Mesenchymal stem cell (in vitro differentiated cells and primary cell): ENCODE measurements at regions not wholly inside any gene's neighbourhood (a gene's known extent, or its start where the extent isn't known, plus 50 kb on each side); places are given as distances from the start of the nearest gene placed in this dataset.

Experiments used
- DNase-seq: peaks from one replicate; pipeline ENCODE4 v3.0.0-alpha.2; 2013
- H2AFZ ChIP-seq: one replicate; pipeline ENCODE4 v1.6.1; 2013; ENCODE audit warnings: low read depth, mild to moderate bottlenecking, control low read depth, inconsistent platforms, low read length, moderate library complexity
- H2AK5ac ChIP-seq: 2 replicates; pipeline ENCODE4 v1.6.1; 2013; ENCODE audit warnings: low read length, moderate library complexity, mild to moderate bottlenecking, inconsistent platforms; ENCODE audit not compliant: severe bottlenecking
- H2BK120ac ChIP-seq: one replicate; pipeline ENCODE4 v1.6.1; 2013; ENCODE audit warnings: low read depth, mild to moderate bottlenecking, inconsistent platforms, low read length, moderate library complexity
- H2BK12ac ChIP-seq, 2 experiments: one replicate each; pipeline ENCODE4 v1.6.1; 2013; ENCODE audit warnings: inconsistent platforms in 2 of 2, low read length in 2 of 2, mild to moderate bottlenecking in 2 of 2, moderate library complexity in 2 of 2, control low read depth in 1 of 2
- H2BK15ac ChIP-seq: one replicate; pipeline ENCODE4 v1.6.1; 2013; ENCODE audit warnings: mild to moderate bottlenecking, low read depth, inconsistent platforms; ENCODE audit not compliant: poor library complexity, severe bottlenecking
- H2BK5ac ChIP-seq: 2 replicates; pipeline ENCODE4 v1.6.1; 2013; ENCODE audit warnings: low read depth, mild to moderate bottlenecking, low read length, control low read depth, inconsistent platforms; ENCODE audit not compliant: poor library complexity, severe bottlenecking
- H3K14ac ChIP-seq, 2 experiments: one replicate each; pipeline ENCODE4 v1.6.1; 2013; ENCODE audit warnings: inconsistent platforms in 2 of 2, low read length in 2 of 2, control low read depth in 1 of 2, mild to moderate bottlenecking in 1 of 2, moderate library complexity in 1 of 2
- H3K18ac ChIP-seq, 2 experiments: one replicate each; pipeline ENCODE4 v1.6.1; 2013; ENCODE audit warnings: inconsistent platforms in 2 of 2, low read length in 2 of 2, control low read depth in 1 of 2, low read depth in 1 of 2, mild to moderate bottlenecking in 1 of 2
- H3K23ac ChIP-seq, 2 experiments: one replicate each; pipeline ENCODE4 v1.6.1; 2013; ENCODE audit warnings: inconsistent platforms in 2 of 2, low read length in 2 of 2, mild to moderate bottlenecking in 2 of 2, moderate library complexity in 2 of 2, control low read depth in 1 of 2
- H3K27ac ChIP-seq: 2 replicates; pipeline ENCODE4 v1.5.1; 2013; ENCODE audit warnings: mild to moderate bottlenecking, moderate library complexity, low read length, control low read depth, inconsistent platforms; ENCODE audit not compliant: poor library complexity, severe bottlenecking
- H3K27me3 ChIP-seq, 2 experiments: 2 replicates each; pipeline versions ENCODE4 v1.6.1 to v1.7.0; 2013; ENCODE audit warnings: low read length in 2 of 2, mild to moderate bottlenecking in 2 of 2, moderate library complexity in 2 of 2, control low read depth in 1 of 2, inconsistent platforms in 1 of 2; ENCODE audit not compliant: control insufficient read depth in 1 of 2, insufficient read depth in 1 of 2
- H3K36me3 ChIP-seq, 2 experiments: 2 replicates each; pipeline versions ENCODE4 v1.6.1 to v1.7.0; 2013; ENCODE audit warnings: low read length in 2 of 2, control low read depth in 1 of 2, inconsistent platforms in 1 of 2, low read depth in 1 of 2, mild to moderate bottlenecking in 1 of 2; ENCODE audit not compliant: insufficient read depth in 2 of 2, control insufficient read depth in 1 of 2
- H3K4ac ChIP-seq, 2 experiments: one replicate each; pipeline ENCODE4 v1.6.1; 2013; ENCODE audit warnings: inconsistent platforms in 2 of 2, low read length in 2 of 2, mild to moderate bottlenecking in 2 of 2, moderate library complexity in 2 of 2, control low read depth in 1 of 2, low read depth in 1 of 2
- H3K4me1 ChIP-seq: 2 replicates; pipeline ENCODE4 v1.6.1; 2013; ENCODE audit warnings: low read depth, low read length, control low read depth; ENCODE audit not compliant: control insufficient read depth, insufficient read depth
- H3K4me2 ChIP-seq: 2 replicates; pipeline ENCODE4 v1.6.1; 2013; ENCODE audit warnings: low read length, mild to moderate bottlenecking, inconsistent platforms; ENCODE audit not compliant: poor library complexity, severe bottlenecking
- H3K4me3 ChIP-seq, 2 experiments: 2 replicates each; pipeline versions ENCODE4 v1.5.1 to v1.7.0; 2013; ENCODE audit warnings: low read length in 2 of 2, mild to moderate bottlenecking in 2 of 2, control low read depth in 1 of 2, low read depth in 1 of 2; ENCODE audit not compliant: insufficient read depth in 1 of 2
- H3K79me1 ChIP-seq: replicated peaks from 2 replicates; pipeline ENCODE4 v1.6.1; 2013; ENCODE audit warnings: mild to moderate bottlenecking, control low read depth, low read length, inconsistent platforms; ENCODE audit not compliant: poor library complexity, severe bottlenecking
- H3K9ac ChIP-seq: 2 replicates; pipeline ENCODE4 v1.7.0; 2013; ENCODE audit warnings: mild to moderate bottlenecking, low read length, moderate library complexity
- H3K9me3 ChIP-seq: 2 replicates; pipeline ENCODE4 v1.7.0; 2013; ENCODE audit warnings: mild to moderate bottlenecking, low read length; ENCODE audit not compliant: control insufficient read depth
- H4K8ac ChIP-seq: one replicate; pipeline ENCODE4 v1.6.1; 2013; ENCODE audit warnings: inconsistent platforms, mild to moderate bottlenecking, low read length, moderate library complexity
- H4K91ac ChIP-seq: one replicate; pipeline ENCODE4 v1.6.1; 2013; ENCODE audit warnings: mild to moderate bottlenecking, low read length, inconsistent platforms
- WGBS: methylation state at CpG from one replicate; pipeline ENCODE4 v1.1.7; 2013; ENCODE audit warnings: mixed read lengths; 5-methylcytosine and 5-hydroxymethylcytosine counted together

DNA sequence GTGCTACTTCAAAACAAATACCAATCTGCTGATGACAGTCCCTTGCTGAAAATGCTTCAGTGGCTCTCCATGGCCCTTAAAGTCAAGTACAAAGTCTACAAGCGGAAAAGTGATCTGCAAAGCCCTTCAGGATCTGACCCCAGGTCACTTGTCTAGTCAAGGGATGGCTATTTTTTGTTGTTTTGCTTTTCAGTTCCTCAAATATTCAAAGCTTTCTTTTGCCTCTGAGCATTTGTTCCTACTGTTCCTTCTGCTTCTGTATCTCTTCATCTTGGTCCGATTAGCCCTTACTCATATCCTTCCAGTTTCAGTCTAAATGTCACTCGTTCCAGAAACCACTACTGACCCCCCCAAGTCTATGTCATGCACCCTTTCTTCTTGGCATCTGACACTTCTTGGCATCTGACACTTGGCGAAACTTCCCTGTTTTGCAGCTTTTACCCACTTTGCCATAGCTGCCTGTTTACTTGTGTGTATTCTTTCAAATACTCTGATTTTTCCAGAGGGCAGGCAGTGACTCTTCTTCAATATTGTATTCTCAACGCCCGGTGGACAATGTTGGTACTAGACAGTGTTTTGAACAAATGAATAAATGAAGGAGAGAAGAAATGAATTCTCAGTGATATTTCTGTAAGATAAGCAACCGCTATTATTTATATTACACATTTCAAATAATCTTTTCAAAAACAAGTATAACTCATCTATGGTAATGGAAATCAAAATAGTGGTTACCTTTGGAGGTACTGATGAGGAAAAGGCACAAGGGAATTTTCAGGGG, 175.9 kb upstream of the FN1 start:
- peak overlapping the region; percentile 39 for H2AK5ac ChIP-seq
- no peak overlapping the region for H2BK5ac ChIP-seq
- 75% methylated on average over 4 of the region's 7 CpGs for WGBS

DNA sequence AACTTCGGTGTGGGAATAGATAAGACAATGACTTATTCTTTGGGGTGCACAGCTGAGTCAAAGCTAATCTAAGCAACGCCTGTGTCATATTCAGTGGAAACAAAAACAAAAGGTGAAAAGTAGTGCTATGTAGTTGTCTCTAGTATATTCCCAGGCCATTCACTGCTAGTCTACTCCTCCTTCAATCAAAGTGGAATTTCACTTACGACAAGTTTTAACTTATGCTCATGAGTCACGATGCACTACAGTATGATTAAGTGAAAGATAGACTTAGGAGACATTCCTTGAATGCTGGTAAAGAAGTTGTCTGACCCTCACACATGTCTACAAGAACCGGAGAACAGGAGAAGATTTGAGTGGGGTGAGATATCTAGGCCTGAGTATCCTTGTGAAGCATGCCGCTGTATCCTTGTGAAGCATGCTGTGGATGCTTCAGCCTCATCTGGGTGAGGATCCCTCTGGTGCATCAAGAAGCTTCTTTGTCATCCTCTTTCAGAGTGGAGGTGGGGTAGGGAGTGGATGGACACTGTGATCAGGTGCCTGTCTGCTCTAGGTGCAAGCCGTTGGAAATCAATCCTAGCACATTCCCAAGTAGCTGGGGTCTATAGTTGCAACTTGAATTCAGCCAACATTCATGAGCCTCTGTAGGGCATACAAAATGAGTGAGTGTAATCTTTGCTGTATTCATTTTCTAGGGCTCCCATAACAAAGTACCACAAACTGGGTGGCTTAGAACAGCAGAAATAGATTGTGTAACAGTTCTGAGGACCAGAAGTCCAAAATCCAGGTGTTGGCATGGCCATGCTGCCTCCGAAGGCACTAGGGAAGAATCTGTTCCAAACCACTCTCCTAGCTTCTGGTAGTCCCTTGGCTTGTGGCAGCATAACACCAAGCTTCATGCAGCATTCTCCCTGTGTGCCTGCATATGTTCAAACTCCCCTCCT, 173.5 kb upstream of the FN1 start:
- H3K18ac ChIP-seq = no peak overlapping the region
- no peak overlapping the region for H3K4me2 ChIP-seq
- H4K91ac ChIP-seq = no peak overlapping the region
- H3K9ac ChIP-seq = no peak overlapping the region
- DNase-seq = peak; percentile 73
- no peaks in the 10 kb centered on the region for H3K9me3 ChIP-seq
- H3K36me3 ChIP-seq = no peaks in the 10 kb centered on the region
- H3K27ac ChIP-seq = peak overlapping the region; percentile 44
- H2BK15ac ChIP-seq = peak overlapping the region; percentile 16
- no peak overlapping the region for H4K8ac ChIP-seq
- WGBS = 61% methylated on average over 7 of the region's 8 CpGs
- no peak overlapping the region for H3K4ac ChIP-seq
- no peaks in the 10 kb centered on the region for H3K79me1 ChIP-seq
- H3K4me3 ChIP-seq = no peak overlapping the region
- no peak overlapping the region for H3K23ac ChIP-seq
- peaks cover 7% of the 10 kb centered on the region for H3K4me1 ChIP-seq
- no peak overlapping the region for H2BK5ac ChIP-seq
- H2BK12ac ChIP-seq = peak overlapping the region in 1 of 2 experiments; percentile 20
- H2AFZ ChIP-seq = no peak overlapping the region
- H2BK120ac ChIP-seq = no peak overlapping the region
- H2AK5ac ChIP-seq = peak overlapping the region; percentile 11
- no peaks in the 10 kb centered on the region for H3K27me3 ChIP-seq
- H3K14ac ChIP-seq = no peak overlapping the region

More for the DNA sequence above, 175.9 kb upstream of the FN1 start:
- no peak overlapping the region for H3K4me2 ChIP-seq
- no peak overlapping the region for H3K4ac ChIP-seq
- H3K14ac ChIP-seq = no peak overlapping the region
- H3K9ac ChIP-seq = no peak overlapping the region
- peaks cover 6% of the 10 kb centered on the region for H3K4me1 ChIP-seq
- no peaks in the 10 kb centered on the region for H3K27me3 ChIP-seq
- no peak overlapping the region for H2BK12ac ChIP-seq
- no peak overlapping the region for H3K23ac ChIP-seq
- no peak overlapping the region for H4K91ac ChIP-seq
- H3K27ac ChIP-seq = no peak overlapping the region
- no peak for DNase-seq
- no peak overlapping the region for H3K4me3 ChIP-seq
- H2BK120ac ChIP-seq = no peak overlapping the region
- no peaks in the 10 kb centered on the region for H3K9me3 ChIP-seq
- H4K8ac ChIP-seq = no peak overlapping the region
- no peaks in the 10 kb centered on the region for H3K79me1 ChIP-seq
- H3K18ac ChIP-seq = no peak overlapping the region
- no peak overlapping the region for H2BK15ac ChIP-seq
- H3K36me3 ChIP-seq = no peaks in the 10 kb centered on the region
- no peak overlapping the region for H2AFZ ChIP-seq

DNA sequence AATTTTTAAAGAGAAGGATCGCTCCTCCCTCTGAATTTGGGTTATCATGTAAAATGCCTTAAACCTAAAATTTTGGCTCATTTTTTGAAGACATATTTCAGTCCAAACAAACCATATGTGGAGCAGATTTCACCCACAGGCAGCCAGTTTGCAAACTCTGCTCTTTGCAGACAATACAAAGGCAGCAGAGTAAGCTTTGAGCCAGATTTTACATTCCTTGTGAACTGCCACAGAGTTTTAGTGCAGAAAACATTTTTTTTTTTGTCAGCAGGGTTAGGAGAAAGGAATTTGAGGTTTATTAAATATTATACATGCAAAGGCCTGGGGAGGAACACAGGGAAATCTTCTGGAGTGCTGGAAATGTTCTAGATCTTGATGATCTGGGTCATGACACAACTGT, 171.9 kb upstream of the FN1 start:
- Histone ChIP-seq H3K4me1 (peaks cover 3% of the 10 kb centered on the region), H3K4me3 (no peak overlapping the region), H4K8ac (no peak overlapping the region), H3K27ac (peak overlapping the region; percentile 58), H2BK5ac (no peak overlapping the region), H4K91ac (no peak overlapping the region), H2AK5ac (no peak overlapping the region), H3K18ac (no peak overlapping the region), H2BK120ac (no peak overlapping the region), H2BK15ac (no peak overlapping the region), H3K23ac (no peak overlapping the region), H2AFZ (no peak overlapping the region), H3K9ac (peak overlapping the region; percentile 16), H3K27me3 (no peaks in the 10 kb centered on the region), H3K4ac (no peak overlapping the region), H2BK12ac (no peak overlapping the region), H3K14ac (no peak overlapping the region), H3K9me3 (no peaks in the 10 kb centered on the region), H3K79me1 (no peaks in the 10 kb centered on the region), H3K4me2 (no peak overlapping the region), H3K36me3 (no peaks in the 10 kb centered on the region)
- 100% methylated on average over 1 of the region's 1 CpG for WGBS
- no peak for DNase-seq

DNA sequence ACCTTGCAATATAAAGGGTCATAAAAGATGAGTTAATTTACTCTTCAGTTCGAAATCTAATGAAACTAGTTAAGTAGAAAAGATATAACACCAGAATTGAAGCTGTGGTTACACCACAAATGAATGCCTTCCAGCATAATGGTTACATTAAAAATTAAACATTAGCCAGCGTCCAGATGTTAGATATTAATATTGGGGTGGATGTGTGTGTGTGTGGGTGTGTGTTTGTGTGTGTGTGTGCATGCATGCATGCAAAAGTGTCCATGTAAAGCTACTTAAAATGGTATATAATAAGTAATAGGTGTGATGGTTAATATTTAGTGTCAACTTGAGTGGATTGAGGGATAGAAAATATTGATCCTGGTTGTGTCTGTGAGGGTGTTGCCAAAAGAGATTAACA, 170.4 kb upstream of the FN1 start:
- Histone ChIP-seq H4K91ac (no peak overlapping the region), H3K79me1 (no peaks in the 10 kb centered on the region), H2BK5ac (no peak overlapping the region), H2BK12ac (no peak overlapping the region), H2BK15ac (no peak overlapping the region), H2AFZ (no peak overlapping the region), H3K4me1 (peaks cover 3% of the 10 kb centered on the region), H3K9me3 (no peaks in the 10 kb centered on the region), H3K4me3 (no peak overlapping the region), H2BK120ac (no peak overlapping the region), H3K4ac (no peak overlapping the region), H4K8ac (no peak overlapping the region), H3K23ac (no peak overlapping the region), H3K27ac (peak overlapping the region; percentile 42), H3K9ac (no peak overlapping the region), H3K4me2 (no peak overlapping the region), H3K18ac (no peak overlapping the region), H3K27me3 (no peaks in the 10 kb centered on the region), H3K36me3 (no peaks in the 10 kb centered on the region), H3K14ac (no peak overlapping the region), H2AK5ac (no peak overlapping the region)
- no peak for DNase-seq
- 97% methylated on average over 1 of the region's 2 CpGs for WGBS
